IMR-90 (cell line): ENCODE measurements at regions not wholly inside any gene's neighbourhood (a gene's known extent, or its start where the extent isn't known, plus 50 kb on each side); places are given as distances from the start of the nearest gene placed in this dataset.

Experiments
- ATAC-seq: fragments of 200-7000 bp; cut with Tn5 transposase; 2 replicates; pipeline ENCODE4 v1.9.1; 2020; ENCODE audit warnings: low read depth, mild to moderate bottlenecking, moderate library complexity
- BruUV-seq: library from RNA; stranded (reverse); fragments of 400-500 nt; replicated peaks from 2 replicates; lab custom pipeline; 2021; lab: Mats Ljungman, UMichigan
- CTCF ChIA-PET: fragments of 300-600 bp; formaldehyde crosslinking; extraction: SDS; loops from one replicate; lab custom pipeline; 2021; ENCODE audit warnings: antibody characterized with exemption; lab: Yijun Ruan, JAX
- POLR2A ChIA-PET: fragments of 300-600 bp; sonication (Branson Sonifier 250); formaldehyde crosslinking; loops from one replicate; lab custom pipeline; 2022; ENCODE audit warnings: antibody characterized with exemption; ENCODE audit not compliant: unreplicated experiment; lab: Charles Lee
- DNase-seq: peaks from one replicate; pipeline ENCODE4 v3.0.0; 2013
- H2AFZ ChIP-seq: replicated peaks from 2 replicates; pipeline ENCODE3; 2013; ENCODE audit warnings: low read length, mild to moderate bottlenecking; ENCODE audit not compliant: poor library complexity
- H2AK5ac ChIP-seq: 2 replicates; pipeline ENCODE4 v1.6.1; 2013; ENCODE audit warnings: low read depth, low read length, inconsistent platforms
- H2AK9ac ChIP-seq: replicated peaks from 2 replicates; pipeline ENCODE3; 2013; ENCODE audit warnings: mild to moderate bottlenecking, low read depth, low read length, moderate library complexity; ENCODE audit not compliant: poor library complexity
- H2BK120ac ChIP-seq: 2 replicates; pipeline ENCODE4 v1.6.1; 2013; ENCODE audit warnings: low read depth, low read length, inconsistent platforms
- H2BK15ac ChIP-seq: 3 replicates; pipeline ENCODE4 v1.6.1; 2013; ENCODE audit warnings: low read depth, low read length, inconsistent platforms
- H2BK20ac ChIP-seq: 2 replicates; pipeline ENCODE4 v1.6.1; 2013; ENCODE audit warnings: low read depth, mild to moderate bottlenecking, inconsistent platforms, low read length, moderate library complexity
- H2BK5ac ChIP-seq: 2 replicates; pipeline ENCODE4 v1.6.1; 2013; ENCODE audit warnings: mild to moderate bottlenecking, low read depth, low read length, inconsistent platforms; ENCODE audit not compliant: poor library complexity, severe bottlenecking
- H3K14ac ChIP-seq: replicated peaks from 2 replicates; pipeline ENCODE4 v1.6.1; 2013; ENCODE audit warnings: low read depth, low read length, inconsistent platforms
- H3K18ac ChIP-seq: 2 replicates; pipeline ENCODE4 v1.6.1; 2013; ENCODE audit warnings: low read depth, low read length, control low read depth
- H3K23ac ChIP-seq: 2 replicates; pipeline ENCODE4 v1.6.1; 2013; ENCODE audit warnings: low read depth, low read length, inconsistent platforms
- H3K27ac ChIP-seq: 2 replicates; pipeline ENCODE4 v1.5.1; 2013; ENCODE audit warnings: mild to moderate bottlenecking, control low read depth, low read length; ENCODE audit not compliant: insufficient read depth
- H3K27me3 ChIP-seq: 2 replicates; pipeline ENCODE4 v1.6.1; 2013; ENCODE audit warnings: low read length; ENCODE audit not compliant: control insufficient read depth, insufficient read depth
- H3K36me3 ChIP-seq: 2 replicates; pipeline ENCODE4 v1.6.1; 2013; ENCODE audit warnings: low read length, mixed read lengths; ENCODE audit not compliant: control insufficient read depth, insufficient read depth
- H3K4ac ChIP-seq: 2 replicates; pipeline ENCODE4 v1.6.1; 2013; ENCODE audit warnings: low read depth, low read length, inconsistent platforms
- H3K4me1 ChIP-seq: 2 replicates; pipeline ENCODE4 v1.6.1; 2013; ENCODE audit warnings: low read length, mixed read lengths; ENCODE audit not compliant: control insufficient read depth, insufficient read depth
- H3K4me2 ChIP-seq: 2 replicates; pipeline ENCODE4 v1.6.1; 2013; ENCODE audit warnings: low read depth, mild to moderate bottlenecking, control low read depth, low read length, moderate library complexity
- H3K4me3 ChIP-seq: 2 replicates; pipeline ENCODE4 v1.5.1; 2013; ENCODE audit warnings: low read depth, mild to moderate bottlenecking, control low read depth, low read length, moderate library complexity; ENCODE audit not compliant: insufficient read depth
- H3K56ac ChIP-seq: 2 replicates; pipeline ENCODE4 v1.6.1; 2013; ENCODE audit warnings: low read length, inconsistent platforms; ENCODE audit not compliant: insufficient read depth; ENCODE audit errors: extremely low read depth
- H3K79me1 ChIP-seq, 2 experiments: 2 replicates each; pipeline ENCODE4 v1.6.1; 2013; ENCODE audit warnings: low read length in 2 of 2, inconsistent platforms in 1 of 2, low read depth in 1 of 2
- H3K9ac ChIP-seq: 2 replicates; pipeline ENCODE4 v1.6.1; 2013; ENCODE audit warnings: low read depth, low read length, control low read depth
- H3K9me1 ChIP-seq: 2 replicates; pipeline ENCODE4 v1.6.1; 2013; ENCODE audit warnings: low read length, inconsistent platforms; ENCODE audit not compliant: insufficient read depth
- H3K9me3 ChIP-seq: 2 replicates; pipeline ENCODE4 v1.6.1; 2013; ENCODE audit warnings: low read length; ENCODE audit not compliant: control insufficient read depth, insufficient read depth
- H4K20me1 ChIP-seq: 2 replicates; pipeline ENCODE4 v1.6.1; 2013; ENCODE audit warnings: low read length, inconsistent platforms; ENCODE audit not compliant: insufficient read depth
- H4K5ac ChIP-seq: 2 replicates; pipeline ENCODE4 v1.6.1; 2013; ENCODE audit warnings: mild to moderate bottlenecking, low read depth, low read length, control low read depth
- H4K8ac ChIP-seq, 2 experiments: 2 replicates each; pipeline ENCODE4 v1.6.1; 2013; ENCODE audit warnings: low read depth in 2 of 2, low read length in 2 of 2, control low read depth in 1 of 2, inconsistent platforms in 1 of 2
- H4K91ac ChIP-seq: 2 replicates; pipeline ENCODE4 v1.6.1; 2013; ENCODE audit warnings: low read depth, low read length, inconsistent platforms; ENCODE audit not compliant: insufficient read depth
- BHLHE40 ChIP-seq: fragments of 150-350 bp; IDR thresholded peaks from 2 replicates; pipeline ENCODE4 v1.6.1; 2016; ENCODE audit warnings: mild to moderate bottlenecking, low read depth, low read length
- CEBPB ChIP-seq: IDR thresholded peaks from 2 replicates; pipeline ENCODE4 v1.6.1; 2012; ENCODE audit warnings: low read depth, low read length, improper control_type of control experiment
- CHD1 ChIP-seq: IDR thresholded peaks from 2 replicates; pipeline ENCODE4 v1.6.1; 2012; ENCODE audit warnings: low read depth, low read length, improper control_type of control experiment
- ELK1 ChIP-seq: fragments of 150-350 bp; IDR thresholded peaks from 2 replicates; pipeline ENCODE4 v1.6.1; 2016; ENCODE audit warnings: low read depth, mild to moderate bottlenecking, low read length, moderate library complexity, borderline replicate concordance
- MAZ ChIP-seq: IDR thresholded peaks from 2 replicates; pipeline ENCODE4 v1.6.1; 2012; ENCODE audit warnings: low read depth, mild to moderate bottlenecking, low read length, improper control_type of control experiment, moderate library complexity, borderline replicate concordance
- MXI1 ChIP-seq: IDR thresholded peaks from 2 replicates; pipeline ENCODE4 v1.6.1; 2012; ENCODE audit warnings: low read depth, mild to moderate bottlenecking, low read length, moderate library complexity, borderline replicate concordance
- NFE2L2 ChIP-seq: fragments of 150-350 bp; IDR thresholded peaks from 2 replicates; pipeline ENCODE4 v1.6.1; 2016; ENCODE audit warnings: low read depth, mild to moderate bottlenecking, low read length
- POLR2A ChIP-seq: IDR thresholded peaks from 2 replicates; pipeline ENCODE4 v1.6.1; 2012; ENCODE audit warnings: mild to moderate bottlenecking, low read depth, low read length
- RAD21 ChIP-seq: IDR thresholded peaks from 2 replicates; pipeline ENCODE4 v1.6.1; 2012; ENCODE audit warnings: low read length, improper control_type of control experiment
- RCOR1 ChIP-seq: IDR thresholded peaks from 2 replicates; pipeline ENCODE4 v1.6.1; 2012; ENCODE audit warnings: mild to moderate bottlenecking, low read length, improper control_type of control experiment; ENCODE audit not compliant: insufficient replicate concordance
- RFX5 ChIP-seq: IDR thresholded peaks from 2 replicates; pipeline ENCODE4 v1.8.0; 2012; ENCODE audit warnings: low read depth, mild to moderate bottlenecking, low read length, moderate library complexity
- SMC3 ChIP-seq: fragments of 150-350 bp; IDR thresholded peaks from 2 replicates; pipeline ENCODE4 v1.6.1; 2016; ENCODE audit warnings: low read depth, mild to moderate bottlenecking, antibody characterized with exemption, low read length, moderate library complexity
- WGBS, 2 experiments: methylation state at CpG; one replicate each; pipeline versions ENCODE4 v1.1.5 to v1.1.7; 2013; ENCODE audit warnings: missing lambda C conversion rate in 2 of 2; ENCODE audit not compliant: insufficient read length in 1 of 2; ENCODE audit errors: extremely low coverage in 2 of 2; 5-methylcytosine and 5-hydroxymethylcytosine counted together
- dilution Hi-C: fragments of 300-500 bp; cut with HindIII; formaldehyde crosslinking; loops from one replicate; pipeline ENCODE4 v1.14.3; 2018; ENCODE audit warnings: low sequenced_read_pairs; ENCODE audit not compliant: unreplicated experiment
- in situ Hi-C: fragments of 300-500 bp; cut with MboI; formaldehyde crosslinking; loops from 3 replicates; pipeline ENCODE4 v1.14.3; 2019; ENCODE audit warnings: low sequenced_read_pairs, inconsistent platforms, mixed read lengths
- intact Hi-C: fragments of 100-400 bp; cut with micrococcal nuclease; formaldehyde crosslinking; loops from 2 replicates; pipeline ENCODE4 v1.10.0; 2022
- TF ChIP-seq, protein P1 (sequence below): fragments of 150-350 bp; IDR thresholded peaks from 2 replicates; pipeline ENCODE4 v1.6.1; 2017; ENCODE audit warnings: mild to moderate bottlenecking, antibody characterized with exemption, low read length, low read depth
- TF ChIP-seq, protein P2 (sequence below): conservative IDR thresholded peaks from 2 replicates; pipeline ENCODE4 v1.5.1; 2012; ENCODE audit warnings: mild to moderate bottlenecking, low read depth, low read length, improper control_type of control experiment

DNA sequence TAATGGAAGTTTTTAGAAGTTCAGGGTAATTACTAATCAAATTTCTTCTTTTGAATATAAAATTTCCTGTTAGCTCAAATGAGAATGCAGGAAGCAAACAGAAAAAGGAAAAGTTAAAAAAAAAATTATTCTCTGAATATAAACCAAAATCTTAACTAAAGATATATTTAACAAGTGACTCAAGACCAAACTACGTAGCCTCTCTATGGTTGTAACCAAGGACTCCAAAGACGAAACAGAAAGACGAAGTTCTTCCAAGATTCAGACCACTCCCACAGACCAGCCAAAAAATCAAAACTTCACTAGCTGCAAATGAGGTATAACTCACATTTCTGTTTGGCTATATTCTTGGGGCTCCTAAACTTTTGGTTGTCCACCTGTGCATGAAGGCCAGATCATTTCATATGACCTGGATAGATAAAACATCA lies 846.5 kb upstream of the ALCAM start:
- H3K4me2 ChIP-seq = no peak overlapping the region
- no peaks in the 10 kb centered on the region for H4K20me1 ChIP-seq
- H4K91ac ChIP-seq = no peak overlapping the region
- no peaks in the 10 kb centered on the region for H3K9me1 ChIP-seq
- no peak overlapping the region for H3K4me3 ChIP-seq
- no peak for DNase-seq
- no peak overlapping the region for H3K4ac ChIP-seq
- no peak overlapping the region for H2BK5ac ChIP-seq
- no peak overlapping the region for H3K27ac ChIP-seq
- H2AK9ac ChIP-seq = no peak overlapping the region
- no peak overlapping the region for H3K18ac ChIP-seq
- BruUV-seq = no TSS peak
- no peak overlapping the region for H4K5ac ChIP-seq
- TF ChIP-seq SMC3 (no peak), MXI1 (no peak), RFX5 (no peak), RCOR1 (no peak), ELK1 (no peak), POLR2A (no peak), MAZ (no peak), BHLHE40 (no peak), CEBPB (no peak), CHD1 (no peak), NFE2L2 (no peak), RAD21 (no peak)
- TF ChIP-seq, protein P1, sequence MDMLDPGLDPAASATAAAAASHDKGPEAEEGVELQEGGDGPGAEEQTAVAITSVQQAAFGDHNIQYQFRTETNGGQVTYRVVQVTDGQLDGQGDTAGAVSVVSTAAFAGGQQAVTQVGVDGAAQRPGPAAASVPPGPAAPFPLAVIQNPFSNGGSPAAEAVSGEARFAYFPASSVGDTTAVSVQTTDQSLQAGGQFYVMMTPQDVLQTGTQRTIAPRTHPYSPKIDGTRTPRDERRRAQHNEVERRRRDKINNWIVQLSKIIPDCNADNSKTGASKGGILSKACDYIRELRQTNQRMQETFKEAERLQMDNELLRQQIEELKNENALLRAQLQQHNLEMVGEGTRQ = no peak
- TF ChIP-seq, protein P2, sequence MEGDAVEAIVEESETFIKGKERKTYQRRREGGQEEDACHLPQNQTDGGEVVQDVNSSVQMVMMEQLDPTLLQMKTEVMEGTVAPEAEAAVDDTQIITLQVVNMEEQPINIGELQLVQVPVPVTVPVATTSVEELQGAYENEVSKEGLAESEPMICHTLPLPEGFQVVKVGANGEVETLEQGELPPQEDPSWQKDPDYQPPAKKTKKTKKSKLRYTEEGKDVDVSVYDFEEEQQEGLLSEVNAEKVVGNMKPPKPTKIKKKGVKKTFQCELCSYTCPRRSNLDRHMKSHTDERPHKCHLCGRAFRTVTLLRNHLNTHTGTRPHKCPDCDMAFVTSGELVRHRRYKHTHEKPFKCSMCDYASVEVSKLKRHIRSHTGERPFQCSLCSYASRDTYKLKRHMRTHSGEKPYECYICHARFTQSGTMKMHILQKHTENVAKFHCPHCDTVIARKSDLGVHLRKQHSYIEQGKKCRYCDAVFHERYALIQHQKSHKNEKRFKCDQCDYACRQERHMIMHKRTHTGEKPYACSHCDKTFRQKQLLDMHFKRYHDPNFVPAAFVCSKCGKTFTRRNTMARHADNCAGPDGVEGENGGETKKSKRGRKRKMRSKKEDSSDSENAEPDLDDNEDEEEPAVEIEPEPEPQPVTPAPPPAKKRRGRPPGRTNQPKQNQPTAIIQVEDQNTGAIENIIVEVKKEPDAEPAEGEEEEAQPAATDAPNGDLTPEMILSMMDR = no peak
- no peaks in the 10 kb centered on the region for H3K9me3 ChIP-seq
- ChIA-PET POLR2A (interaction anchor here (0.5 kb wide), 1 partner anchor 9 kb away, joined by 6 read pairs; no protein-coding TSS in a partner anchor), CTCF (interaction anchor here (0.6 kb wide), 1 partner anchor 8 kb away, joined by 3 read pairs; no protein-coding TSS in a partner anchor)
- no peak overlapping the region for H3K23ac ChIP-seq
- H3K36me3 ChIP-seq = no peaks in the 10 kb centered on the region
- no peaks in the 10 kb centered on the region for H3K27me3 ChIP-seq
- H4K8ac ChIP-seq = no peak overlapping the region
- H2BK120ac ChIP-seq = no peak overlapping the region
- H3K56ac ChIP-seq = no peak overlapping the region
- H2AK5ac ChIP-seq = no peak overlapping the region
- H2AFZ ChIP-seq = no peak overlapping the region
- H3K14ac ChIP-seq = no peak overlapping the region
- H2BK15ac ChIP-seq = no peak overlapping the region
- no peak overlapping the region for H3K9ac ChIP-seq
- intact Hi-C loops = no loop called here
- H2BK20ac ChIP-seq = no peak overlapping the region
- H3K4me1 ChIP-seq = no peaks in the 10 kb centered on the region
- in situ Hi-C loops = no loop called here
- dilution Hi-C loops = no loop called here
- H3K79me1 ChIP-seq = no peaks in the 10 kb centered on the region
- 88% methylated on average over 2 of the region's 3 CpGs; no CpG with 5 or more reads in 1 of the 2 experiments for WGBS, 2 experiments
- no peak for ATAC-seq
